HTR-8/SVneo (cell line): ENCODE measurements at regions not wholly inside any gene's neighbourhood (a gene's known extent, or its start where the extent isn't known, plus 50 kb on each side); places are given as distances from the start of the nearest gene placed in this dataset.
"Not testable (repeated sequence)": the region's sequence is repeated elsewhere in the genome, so short reads cannot be mapped to it uniquely, and the experiment has no call there.

Experiments
- DNase-seq: peaks from one replicate; pipeline ENCODE4 v3.0.0; 2011; ENCODE audit warnings: low spot score, mixed read lengths; ENCODE audit not compliant: insufficient read length
- FAIRE-seq: peaks from 2 replicates; lab custom pipeline; 2011; peaks lifted over from hg19 to GRCh38; lab: Jason Lieb, UNC

DNA sequence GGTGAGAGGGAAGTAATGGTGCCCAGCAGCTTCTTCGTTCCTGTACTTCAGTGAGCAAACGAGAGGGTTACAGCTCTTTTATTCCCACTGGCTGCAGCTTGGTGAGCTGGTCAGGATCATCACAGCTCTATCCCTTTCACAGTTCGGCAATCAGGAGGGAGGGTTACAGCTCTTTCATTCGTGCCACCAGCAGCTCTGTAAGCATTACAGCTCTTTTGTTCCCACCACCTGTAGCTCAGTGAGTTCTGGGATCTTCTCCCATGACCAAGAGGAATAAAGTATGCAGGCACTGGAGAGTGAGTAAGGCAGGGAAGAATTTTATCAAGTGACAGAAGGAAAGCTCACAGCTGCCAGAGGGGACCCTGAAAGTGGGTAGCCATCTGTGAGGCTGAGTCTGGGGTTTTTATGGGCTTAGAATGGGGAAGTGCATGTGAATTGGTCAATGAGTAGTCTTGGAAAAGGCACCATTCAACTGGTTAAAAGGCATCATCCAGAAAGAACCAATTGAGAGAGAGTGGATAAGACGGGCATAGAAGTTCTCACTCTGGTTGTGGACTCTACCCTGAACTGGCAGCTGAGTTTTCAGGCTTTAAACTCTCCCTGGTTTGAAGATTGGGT is 123.7 kb downstream of the COX18 start:
- no peak for FAIRE-seq
- DNase-seq, result no peak

DNA sequence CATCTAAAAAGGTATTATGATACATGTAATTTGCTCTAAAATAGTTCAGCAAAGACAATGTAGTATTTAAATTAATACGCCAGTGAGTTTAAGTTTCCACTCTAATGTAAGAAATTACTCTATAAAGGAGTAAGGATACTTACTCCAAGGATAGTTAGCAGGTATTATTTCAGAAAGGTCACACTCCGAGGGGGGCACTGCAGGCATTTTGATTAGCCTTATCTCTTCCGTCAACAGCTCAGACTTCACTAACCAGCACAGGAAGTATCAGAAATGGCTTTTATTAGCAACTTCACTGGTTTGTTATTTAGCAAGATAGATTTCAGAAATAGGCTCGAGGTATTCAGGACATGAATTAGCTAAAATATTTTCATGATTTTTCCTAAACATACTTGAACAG is 127.0 kb downstream of the COX18 start:
- FAIRE-seq, result no peak
- DNase-seq, result no peak

- DNase-seq, result no peak
- FAIRE-seq, result no peak
Measured at GRCh38 chr4:72938516-72938915, 131.0 kb downstream of the COX18 start.

GRCh38 chr4:72935462-72935861 is 134.1 kb downstream of the COX18 start:
- DNase-seq (no peak), FAIRE-seq (no peak)

DNA sequence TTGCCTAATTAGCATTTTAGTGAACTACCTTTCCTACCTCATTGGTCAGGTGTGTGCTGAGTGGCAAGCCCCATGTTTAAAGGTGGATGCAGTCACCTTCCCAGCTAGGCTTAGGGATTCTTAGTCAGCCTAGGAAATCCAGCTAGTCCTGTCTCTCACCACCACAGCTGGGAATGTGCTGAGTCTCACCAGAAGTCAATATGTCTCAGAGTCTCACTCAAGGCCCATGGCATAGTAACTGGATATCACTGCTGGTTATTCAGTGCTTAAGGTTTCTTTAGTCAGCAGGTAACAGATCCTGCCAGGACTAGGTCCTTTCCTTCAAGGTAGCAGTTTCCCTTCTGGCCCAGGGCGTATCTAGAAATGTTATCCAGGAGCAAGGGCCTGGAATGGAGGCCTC is 136.5 kb downstream of the COX18 start:
- DNase-seq (no peak), FAIRE-seq (no peak)

DNA sequence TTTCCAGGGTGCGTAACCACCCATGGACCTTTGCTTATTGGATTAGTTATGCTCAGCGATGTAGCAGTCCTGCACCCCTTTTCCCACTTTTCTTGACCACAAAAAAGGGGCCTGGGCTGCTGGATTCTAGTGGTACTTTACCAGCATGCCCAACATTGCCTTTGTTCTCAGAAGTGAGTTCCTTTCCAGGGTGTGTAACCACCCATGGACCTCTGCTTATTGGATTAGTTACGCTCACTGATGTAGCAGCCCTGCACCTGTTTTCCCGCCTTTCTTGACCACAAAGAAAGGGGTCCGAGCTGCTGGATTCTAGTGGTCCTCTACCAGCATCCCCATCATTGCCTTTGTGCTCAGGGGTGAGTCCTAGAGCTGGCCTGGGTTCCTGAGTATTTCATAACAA is 138.2 kb downstream of the COX18 start:
- DNase-seq (no peak), FAIRE-seq (no peak)

DNA sequence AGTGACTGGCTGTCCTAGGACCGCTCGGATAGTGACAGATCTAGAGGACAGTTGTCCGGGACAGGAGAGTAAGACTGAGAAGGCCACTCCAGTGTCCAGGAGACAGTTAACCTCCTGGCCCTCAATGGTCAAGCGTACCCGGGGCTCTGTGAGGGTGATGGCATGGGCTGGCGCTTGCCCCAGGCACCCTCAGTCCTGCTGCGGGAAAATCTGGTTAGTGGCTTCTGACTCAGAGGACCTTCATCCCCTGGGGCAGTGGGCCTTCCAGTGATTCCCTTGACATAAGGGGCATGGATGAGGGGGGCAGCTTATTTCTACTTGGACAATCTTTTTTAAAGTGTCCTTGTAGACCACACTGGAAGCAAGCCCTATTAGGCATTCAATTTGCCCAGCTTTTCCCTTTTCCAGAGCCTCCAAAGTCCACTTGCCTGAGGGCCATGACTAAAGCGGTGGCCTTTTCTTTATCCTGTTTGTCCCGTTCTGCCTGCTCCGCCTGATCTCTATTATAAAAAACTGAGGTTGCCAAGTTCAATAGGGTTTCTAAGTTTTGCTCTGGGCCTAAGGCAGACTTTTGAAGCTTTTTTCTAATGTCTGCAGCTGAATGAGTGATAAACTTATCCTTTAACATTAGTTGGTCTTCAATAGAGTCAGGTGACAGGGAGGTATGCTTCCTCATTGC is 139.8 kb downstream of the COX18 start:
- FAIRE-seq, DNase-seq: not testable (repeated sequence)

GRCh38 chr4:72924814-72925213 is 144.7 kb downstream of the COX18 start:
- no peak for FAIRE-seq
- DNase-seq, result no peak

DNA sequence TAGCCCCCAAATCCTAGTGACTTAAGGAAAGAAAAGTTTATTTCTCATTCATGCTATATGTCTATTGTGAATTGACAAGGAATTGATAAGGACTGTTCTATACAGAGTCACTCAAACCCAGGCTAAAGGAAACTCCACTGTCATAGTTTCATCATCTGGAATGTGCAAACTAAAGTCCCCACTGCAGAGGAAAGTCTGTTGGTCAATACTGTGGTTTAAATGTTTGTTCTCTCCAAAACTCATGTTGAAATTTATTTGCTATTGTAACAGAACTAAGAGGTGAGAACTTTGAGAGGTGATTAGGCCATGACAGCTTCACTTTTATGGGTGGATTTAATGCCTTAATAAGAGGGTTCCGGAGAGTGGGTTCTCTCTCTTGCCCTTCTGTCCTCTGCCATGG is 149.6 kb downstream of the COX18 start:
- DNase-seq, result no peak
- no peak for FAIRE-seq

DNA sequence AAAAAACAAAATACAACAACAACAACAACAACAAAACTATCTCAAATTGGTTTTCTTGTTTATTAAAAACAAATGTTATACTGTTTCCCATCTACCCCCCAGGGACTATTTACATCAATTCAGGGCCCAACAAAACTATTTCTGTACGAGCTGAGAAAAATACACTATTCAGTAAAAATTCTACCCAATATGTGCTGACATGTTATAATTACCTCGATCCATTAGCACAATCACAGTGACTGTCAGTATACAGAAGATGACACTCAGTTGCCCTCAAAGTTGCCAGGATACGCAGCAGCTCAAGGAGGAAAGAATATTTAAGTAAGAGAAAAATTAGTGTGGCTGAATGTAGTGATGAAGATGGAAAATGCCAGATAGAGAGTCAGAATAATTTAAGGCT is 150.1 kb downstream of the COX18 start:
- no peak for DNase-seq
- no peak for FAIRE-seq

DNA sequence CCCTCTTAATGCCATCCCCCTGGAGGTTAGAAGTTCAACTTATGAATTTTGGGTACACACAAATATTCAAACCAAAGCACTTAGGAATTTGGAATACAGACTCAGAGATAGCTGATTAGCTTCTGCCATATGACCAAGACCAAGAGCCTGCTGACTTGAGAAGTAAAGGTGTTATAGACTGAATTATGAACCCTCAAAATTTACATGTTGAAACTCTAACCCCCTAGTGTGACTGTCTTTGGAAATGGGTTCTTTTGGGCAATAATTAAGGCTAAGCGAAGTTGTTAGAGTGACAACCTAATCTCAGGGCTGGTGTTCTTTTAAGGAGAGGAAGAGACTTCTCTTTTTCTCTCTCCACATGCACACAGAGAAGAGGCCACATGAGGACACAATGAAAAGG is 151.2 kb downstream of the COX18 start:
- DNase-seq (no peak), FAIRE-seq (no peak)

DNA sequence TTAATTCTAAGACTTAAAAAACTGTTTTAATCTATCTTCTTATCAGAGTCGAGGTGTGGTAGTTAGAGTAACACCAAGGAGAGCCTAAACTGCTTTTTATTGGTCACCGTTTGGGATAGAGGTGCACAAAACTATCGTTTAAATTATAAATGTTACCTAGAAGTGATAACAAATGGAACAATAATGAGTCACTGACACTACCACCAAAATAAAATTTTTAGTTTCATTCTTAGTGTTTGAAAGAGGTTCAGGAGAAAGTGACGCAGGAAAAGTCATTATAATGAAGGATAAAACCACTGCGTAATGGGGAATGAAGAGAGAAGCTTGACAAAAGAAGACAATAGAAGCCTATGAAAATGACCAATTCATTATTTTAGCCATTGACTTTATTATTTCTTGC is 158.2 kb downstream of the COX18 start:
- DNase-seq (no peak), FAIRE-seq (no peak)

GRCh38 chr4:72909461-72909860 is 160.1 kb downstream of the COX18 start:
- FAIRE-seq (no peak), DNase-seq (no peak)

GRCh38 chr4:72902354-72902753 is 167.2 kb downstream of the COX18 start:
- FAIRE-seq, result no peak
- no peak for DNase-seq

DNA sequence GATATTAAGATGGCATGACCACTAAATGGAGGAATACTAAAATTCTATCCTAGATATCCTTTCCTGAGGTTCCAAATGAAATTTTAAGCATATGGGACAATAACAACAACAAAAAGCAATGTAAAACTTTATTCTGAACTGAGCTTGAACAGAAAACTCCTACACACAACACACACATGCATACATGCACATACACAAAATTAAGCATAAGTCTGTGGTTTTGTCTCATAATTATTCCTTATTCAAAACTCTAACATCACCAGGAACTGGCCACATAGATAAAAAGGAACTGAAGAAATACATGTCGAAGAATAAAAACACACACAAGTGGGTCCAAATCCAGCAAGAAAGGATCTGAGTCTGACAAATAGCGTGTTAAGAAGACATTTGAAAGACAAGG is 168.0 kb downstream of the COX18 start:
- DNase-seq (no peak), FAIRE-seq (no peak)

GRCh38 chr4:72900952-72901351 is 168.6 kb downstream of the COX18 start:
- FAIRE-seq, result no peak
- no peak for DNase-seq

GRCh38 chr4:72899621-72900020 is 169.9 kb downstream of the COX18 start:
- DNase-seq, result no peak
- no peak for FAIRE-seq

DNA sequence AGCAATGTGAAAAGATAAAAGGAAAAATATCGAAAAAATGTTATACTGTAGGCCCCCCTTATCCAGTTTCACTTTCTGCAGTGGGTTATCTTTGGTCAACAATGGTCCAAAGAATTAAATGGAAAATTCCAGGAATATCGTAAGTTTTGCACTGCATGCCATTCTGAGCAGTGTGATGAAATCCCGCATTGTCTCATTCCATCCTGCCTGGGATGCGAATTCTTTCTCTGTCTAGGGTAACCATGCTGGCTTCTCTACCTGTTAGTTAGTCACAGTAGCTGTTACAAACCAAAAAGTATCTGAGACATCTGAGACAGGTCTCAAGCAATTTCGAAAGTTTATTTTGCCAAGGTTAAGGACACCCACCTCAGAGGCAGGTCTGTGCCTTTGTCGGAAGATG is 170.3 kb downstream of the COX18 start:
- no peak for FAIRE-seq

DNA sequence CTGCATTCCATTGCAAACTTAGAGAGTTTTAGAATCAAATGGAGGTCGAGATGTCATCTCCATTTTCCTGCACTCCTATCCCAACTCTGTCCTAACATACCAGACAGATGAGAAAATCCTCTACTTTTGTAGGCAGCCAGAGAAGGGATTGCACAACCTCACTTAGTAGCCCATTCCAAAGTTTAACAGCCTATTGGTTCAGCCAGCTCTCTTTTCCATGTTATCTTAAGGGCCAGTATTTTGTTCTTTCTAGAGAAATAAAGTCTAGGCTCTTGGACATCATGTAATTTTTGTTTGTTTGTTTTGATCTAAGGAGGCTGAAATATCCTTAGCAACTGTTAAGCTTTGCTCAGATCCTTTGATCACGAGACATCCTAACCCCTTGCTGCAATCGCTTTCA is 173.0 kb downstream of the COX18 start:
- no peak for FAIRE-seq
- peak; percentile 52 for DNase-seq

More for the DNA sequence above, 170.3 kb downstream of the COX18 start:
- no peak for DNase-seq

DNA sequence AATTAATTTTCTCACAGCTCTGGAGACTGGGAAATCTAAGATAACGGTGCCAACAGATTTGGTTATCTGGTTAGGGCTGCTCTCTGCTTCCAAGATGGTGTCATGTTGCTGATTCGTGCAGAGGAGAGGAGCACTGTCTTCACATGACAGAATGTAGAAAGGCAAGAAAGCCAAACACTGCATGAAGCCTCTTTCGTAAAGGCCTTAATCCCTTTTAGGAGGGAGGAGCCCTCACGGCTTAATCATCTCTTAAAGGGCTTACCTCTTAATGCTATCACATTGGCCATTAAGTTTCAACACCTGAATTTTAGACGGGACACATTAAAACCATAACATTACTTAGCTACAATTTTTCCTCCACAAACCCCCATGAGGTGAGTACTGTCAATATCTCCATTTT is 174.1 kb downstream of the COX18 start:
- no peak for FAIRE-seq
- DNase-seq, result no peak

DNA sequence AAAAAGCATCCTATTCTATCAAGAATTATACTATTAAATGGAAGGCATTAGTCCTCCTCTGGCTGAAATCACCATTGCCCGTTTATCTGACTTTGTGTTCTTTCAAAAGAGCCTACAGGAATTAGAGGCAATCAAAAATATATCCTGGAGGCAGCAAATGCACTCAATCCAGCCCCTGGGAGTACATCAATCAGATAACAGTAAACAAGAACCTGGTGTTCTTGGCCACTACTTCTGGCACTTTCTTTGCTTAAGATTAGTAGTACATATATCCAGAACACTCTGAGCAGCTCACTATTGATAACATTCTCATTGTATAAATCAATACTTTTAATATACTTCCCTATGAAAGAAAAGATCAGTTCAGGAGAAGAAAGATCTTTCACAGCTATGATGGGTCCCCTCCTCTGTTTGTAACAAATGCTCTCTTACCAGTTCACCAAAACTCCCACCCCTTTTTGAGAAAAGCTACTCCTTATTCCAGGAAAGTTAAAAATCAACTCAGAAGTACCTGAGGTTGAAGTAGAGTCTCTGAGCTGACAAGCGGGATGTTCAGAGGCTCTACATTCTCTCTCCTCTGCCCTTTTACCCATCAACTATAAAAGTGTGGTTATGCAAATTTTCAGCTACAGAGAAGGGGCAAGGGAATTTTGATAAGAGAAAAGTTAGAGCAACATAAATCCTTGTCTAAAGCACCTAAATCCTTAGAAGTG is 176.0 kb downstream of the COX18 start:
- FAIRE-seq (no peak), DNase-seq (no peak)

DNA sequence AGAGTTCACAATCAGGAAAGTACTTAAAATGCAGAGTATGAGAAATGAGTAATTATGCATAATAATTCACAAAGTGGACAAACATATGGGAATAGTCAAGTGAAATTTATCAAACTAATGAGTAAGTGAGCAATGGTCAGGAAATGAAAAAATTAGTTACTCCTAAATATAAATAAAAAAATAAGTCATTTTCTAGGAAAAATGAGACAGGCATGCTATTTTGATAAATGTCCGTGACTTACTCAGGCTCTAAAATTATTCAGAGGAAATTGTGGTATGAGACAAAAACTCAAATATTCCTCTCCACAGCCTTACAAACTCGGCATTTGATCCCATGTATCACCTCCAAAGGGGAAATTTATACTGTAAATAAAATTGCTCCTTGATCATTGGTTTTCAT is 181.2 kb downstream of the COX18 start:
- no peak for FAIRE-seq
- no peak for DNase-seq
